ENCODE measurements at regions not wholly inside any gene's neighbourhood (a gene's known extent, or its start where the extent isn't known, plus 50 kb on each side); places are given as distances from the start of the nearest gene placed in this dataset.
"Not testable (repeated sequence)": the region's sequence is repeated elsewhere in the genome, so short reads cannot be mapped to it uniquely, and the experiment has no call there.

- POLR2A ChIA-PET; ATAC-seq; CTCF ChIA-PET; H3K27ac ChIP-seq; DNase-seq (ENCODE audit: low read depth in 1 of 2, low spot score in 1 of 2); H3K4me2 ChIP-seq; FAIRE-seq; H3K4me1 ChIP-seq; H3K9me3 ChIP-seq; H3K4me3 ChIP-seq: not testable (repeated sequence)
- WGBS (ENCODE audit: missing lambda C conversion rate), result 61% methylated on average over 4 of the region's 4 CpGs
Observed at GRCh38 chr10:125250834-125251233, 90.5 kb upstream of the CTBP2 start.

- ATAC-seq (no peak), FAIRE-seq (no peak), DNase-seq (ENCODE audit: low read depth in 1 of 2, low spot score in 1 of 2) (no peak)
- ChIA-PET CTCF (no interaction called here), POLR2A (no interaction called here)
- Histone ChIP-seq H3K27ac (no peak overlapping the region), H3K9me3 (0 out of 3 replicates have a peak, but pooled peaks cover 7% of the 10 kb centered on the region), H3K4me1 (no peaks in the 10 kb centered on the region), H3K4me2 (no peak overlapping the region), H3K4me3 (no peak overlapping the region)
- no peak for TF ChIP-seq CBX2 (IDR thresholded peaks at IDR 0.05; ENCODE audit: borderline replicate concordance, low read depth)
- no peak for TF ChIP-seq ZC3H11A (IDR thresholded peaks at IDR 0.05)
- TF ChIP-seq SMC3 (IDR thresholded peaks at IDR 0.05), result no peak
- WGBS (ENCODE audit: missing lambda C conversion rate), result 53% methylated on average over 6 of the region's 6 CpGs
Observed at GRCh38 chr10:125249948-125250347, 89.6 kb upstream of the CTBP2 start.

GRCh38 chr10:125248489-125248888 lies 88.1 kb upstream of the CTBP2 start:
- Histone ChIP-seq H3K27ac (no peak overlapping the region), H3K4me1 (no peaks in the 10 kb centered on the region), H3K4me3 (no peak overlapping the region), H3K4me2 (no peak overlapping the region), H3K9me3 (0 out of 3 replicates have a peak, but pooled peaks cover 7% of the 10 kb centered on the region)
- DNase-seq (ENCODE audit: low read depth in 1 of 2, low spot score in 1 of 2), result no peak
- ATAC-seq, result no peak
- CTCF ChIA-PET, result interaction anchor here (1.1 kb wide), 1 partner anchor 13 kb away, joined by 3 read pairs; no protein-coding TSS in a partner anchor
- WGBS (ENCODE audit: missing lambda C conversion rate), result 56% methylated on average over 3 of the region's 3 CpGs
- no peak for FAIRE-seq
- TF ChIP-seq HES2 (IDR thresholded peaks at IDR 0.05) (no peak), ZC3H11A (IDR thresholded peaks at IDR 0.05) (no peak), RCOR1 (IDR thresholded peaks at IDR 0.05; ENCODE audit: low read depth, low read length) (no peak), FOXS1 (CRISPR knock-in tag; IDR thresholded peaks at IDR 0.05) (no peak), HEYL (CRISPR knock-in tag; IDR thresholded peaks at IDR 0.05) (no peak), HOXA7 (CRISPR knock-in tag; IDR thresholded peaks at IDR 0.05) (no peak), JUNB (IDR thresholded peaks at IDR 0.05) (no peak), REST (IDR thresholded peaks at IDR 0.05) (no peak), EHF (CRISPR knock-in tag; IDR thresholded peaks at IDR 0.05) (no peak), TFCP2L1 (CRISPR knock-in tag; IDR thresholded peaks at IDR 0.05) (no peak), BCL3 (IDR thresholded peaks at IDR 0.05) (no peak)
- POLR2A ChIA-PET, result no interaction called here

GRCh38 chr10:125247576-125247975 lies 87.2 kb upstream of the CTBP2 start:
- FAIRE-seq (no peak), ATAC-seq (0 out of 6 replicates have a peak, but pooled peaks of 1 of the 2 experiments have one; percentile 8), DNase-seq (ENCODE audit: low read depth in 1 of 2, low spot score in 1 of 2) (no peak)
- H3K4me1 ChIP-seq, result no peaks in the 10 kb centered on the region
- CTCF ChIA-PET, result interaction anchor here (0.6 kb wide), 1 partner anchor 87 kb away, joined by 6 read pairs; no protein-coding TSS in a partner anchor
- H3K4me3 ChIP-seq, result no peak overlapping the region
- 84% methylated on average over 8 of the region's 8 CpGs for WGBS (ENCODE audit: missing lambda C conversion rate)
- H3K27ac ChIP-seq, result no peak overlapping the region
- POLR2A ChIA-PET, result no interaction called here
- H3K9me3 ChIP-seq, result 0 out of 3 replicates have a peak, but pooled peaks cover 7% of the 10 kb centered on the region
- no peak overlapping the region for H3K4me2 ChIP-seq
- TF ChIP-seq ATOH8 (CRISPR knock-in tag; IDR thresholded peaks at IDR 0.05; ENCODE audit: low read depth) (no peak), HMGXB4 (CRISPR knock-in tag; IDR thresholded peaks at IDR 0.05; ENCODE audit: borderline replicate concordance) (no peak), HOXB5 (CRISPR knock-in tag; IDR thresholded peaks at IDR 0.05) (no peak), JUN (IDR thresholded peaks at IDR 0.05) (no peak), GATA3 (IDR thresholded peaks at IDR 0.05; ENCODE audit: borderline replicate concordance) (no peak), ZFP36 (IDR thresholded peaks at IDR 0.05; ENCODE audit: borderline replicate concordance, partially characterized antibody) (no peak), RNF2 (IDR thresholded peaks at IDR 0.05; ENCODE audit: borderline replicate concordance, low read depth) (no peak), RAD21 (conservative IDR thresholded peaks at IDR 0.05 in 1 of 2, IDR thresholded peaks at IDR 0.05 in 1 of 2) (no peak), ELK1 (IDR thresholded peaks at IDR 0.05; ENCODE audit: low read depth, low read length) (no peak), ZC3H11A (IDR thresholded peaks at IDR 0.05) (no peak)

All from A549 (cell line).